ENCODE measurements at regions not wholly inside any gene's neighbourhood (a gene's known extent, or its start where the extent isn't known, plus 50 kb on each side); places are given as distances from the start of the nearest gene placed in this dataset.

GRCh38 chr3:10602271-10602670 lies 96.9 kb upstream of the ATP2B2 start:
- TF ChIP-seq CTCF (IDR thresholded peaks at IDR 0.05; ENCODE audit: insufficient read depth, low read depth, low read length) (no peak), EZH2 (IDR thresholded peaks at IDR 0.05; ENCODE audit: insufficient read depth, low read length) (no peak)

Measured in astrocyte (in vitro differentiated cells and primary cell).